GM20431 (cell line): ENCODE measurements at regions not wholly inside any gene's neighbourhood (a gene's known extent, or its start where the extent isn't known, plus 50 kb on each side); places are given as distances from the start of the nearest gene placed in this dataset.
"Not testable (repeated sequence)": the region's sequence is repeated elsewhere in the genome, so short reads cannot be mapped to it uniquely, and the experiment has no call there.

ENCODE experiments used
- in situ Hi-C: fragments of 300-500 bp; cut with MseI, MboI; formaldehyde crosslinking; loops from one replicate; pipeline ENCODE4 v1.15.0; 2020; ENCODE audit warnings: low sequenced_read_pairs; ENCODE audit not compliant: unreplicated experiment

- in situ Hi-C loops, result no loop called here
Measured at GRCh38 chr20:48392407-48393310, 435.1 kb downstream of the PREX1 start.

GRCh38 chr20:48390981-48391380 lies 436.8 kb downstream of the PREX1 start:
- in situ Hi-C loops, result no loop called here

- in situ Hi-C loops, result no loop called here
Measured at GRCh38 chr20:48387675-48388074, 440.1 kb downstream of the PREX1 start.

GRCh38 chr20:48385527-48385926 lies 442.3 kb downstream of the PREX1 start:
- in situ Hi-C loops, result no loop called here

- in situ Hi-C loops, result no loop called here
Measured at GRCh38 chr20:48385114-48385513, 442.7 kb downstream of the PREX1 start.

- in situ Hi-C loops, result no loop called here
Measured at GRCh38 chr20:48384147-48384818, 443.5 kb downstream of the PREX1 start.

GRCh38 chr20:48383252-48383651 lies 444.5 kb downstream of the PREX1 start:
- in situ Hi-C loops, result no loop called here

GRCh38 chr20:48382304-48382703 lies 445.5 kb downstream of the PREX1 start:
- in situ Hi-C loops, result no loop called here

GRCh38 chr20:48381353-48382120 lies 446.3 kb downstream of the PREX1 start:
- in situ Hi-C loops, result no loop called here

GRCh38 chr20:48380661-48381060 lies 447.1 kb downstream of the PREX1 start:
- in situ Hi-C loops, result no loop called here

- in situ Hi-C loops, result no loop called here
Measured at GRCh38 chr20:48378976-48379675, 448.7 kb downstream of the PREX1 start.

- in situ Hi-C loops, result no loop called here
Measured at GRCh38 chr20:48377940-48378339, 449.9 kb downstream of the PREX1 start.

GRCh38 chr20:48375804-48376203 lies 452.0 kb downstream of the PREX1 start:
- in situ Hi-C loops, result no loop called here

GRCh38 chr20:48374991-48375595 lies 452.7 kb downstream of the PREX1 start:
- in situ Hi-C loops, result no loop called here

- in situ Hi-C loops, result not testable (repeated sequence)
Measured at GRCh38 chr20:48374031-48374907, 453.5 kb downstream of the PREX1 start.

GRCh38 chr20:48373555-48373934 lies 454.3 kb downstream of the PREX1 start:
- in situ Hi-C loops, result no loop called here

GRCh38 chr20:48372851-48373554 lies 454.8 kb downstream of the PREX1 start:
- in situ Hi-C loops, result not testable (repeated sequence)

- in situ Hi-C loops, result no loop called here
Measured at GRCh38 chr20:48371211-48371610, 456.6 kb downstream of the PREX1 start.
